A549 (cell line): ENCODE measurements at regions not wholly inside any gene's neighbourhood (a gene's known extent, or its start where the extent isn't known, plus 50 kb on each side); places are given as distances from the start of the nearest gene placed in this dataset.

ENCODE experiments used
- ATAC-seq, 2 experiments: fragments of 200-7000 bp in 1 of 2; fragments of >200 bp in 1 of 2; cut with Nextera tagmentation in 1 of 2; cut with Tn5 transposase in 1 of 2; 3 replicates each; pipeline versions ENCODE4 v1.8.0 to v1.9.1; 2018 to 2020; ENCODE audit warnings: mild to moderate bottlenecking in 1 of 2, moderate library complexity in 1 of 2
- CTCF ChIA-PET: fragments of 300-600 bp; sonication (Branson Sonifier 250); formaldehyde crosslinking; extraction: SDS; loops from one replicate; lab custom pipeline; 2021; ENCODE audit warnings: antibody characterized with exemption, inconsistent platforms; lab: Yijun Ruan, JAX
- POLR2A ChIA-PET: fragments of 350-600 bp; formaldehyde crosslinking; extraction: SDS; loops from one replicate; lab custom pipeline; 2021; ENCODE audit warnings: antibody characterized with exemption, inconsistent platforms; lab: Yijun Ruan, JAX
- DNase-seq, 2 experiments: peaks; one replicate each; pipeline versions ENCODE4 v3.0.0 to v3.0.0-alpha.2; 2011 to 2016; ENCODE audit warnings: low read depth in 1 of 2, low spot score in 1 of 2
- FAIRE-seq: peaks from 2 replicates; lab custom pipeline; 2011; peaks lifted over from hg19 to GRCh38; lab: Jason Lieb, UNC
- H3K27ac ChIP-seq, 2 experiments: fragments of >200 bp; sonication (Bioruptor Twin); formaldehyde crosslinking; 3 replicates each; pipeline ENCODE4 v1.5.1; 2016 to 2017
- H3K4me1 ChIP-seq: fragments of >200 bp; sonication (Bioruptor Twin); formaldehyde crosslinking; 3 replicates; pipeline ENCODE4 v1.6.1; 2016
- H3K4me2 ChIP-seq: fragments of >200 bp; sonication (Bioruptor Twin); formaldehyde crosslinking; 3 replicates; pipeline ENCODE4 v1.6.1; 2016
- H3K4me3 ChIP-seq: fragments of >200 bp; sonication (Bioruptor Twin); formaldehyde crosslinking; 3 replicates; pipeline ENCODE4 v1.5.1; 2016
- H3K9me3 ChIP-seq: fragments of >200 bp; sonication (Bioruptor Twin); formaldehyde crosslinking; 3 replicates; pipeline ENCODE4 v1.6.1; 2016
- BHLHE40 ChIP-seq: IDR thresholded peaks from 2 replicates; pipeline ENCODE4 v1.6.1; 2012; ENCODE audit warnings: low read depth, low read length, inconsistent platforms
- CBX2 ChIP-seq: fragments of 200-600 bp; sonication (generic); IDR thresholded peaks from 2 replicates; pipeline ENCODE4 v1.6.1; 2016; ENCODE audit warnings: low read depth, mild to moderate bottlenecking, borderline replicate concordance
- ESRRA ChIP-seq: fragments of 150-350 bp; IDR thresholded peaks from 2 replicates; pipeline ENCODE4 v1.6.1; 2014; ENCODE audit warnings: mild to moderate bottlenecking, low read length, borderline replicate concordance
- GATA3 ChIP-seq: IDR thresholded peaks from 2 replicates; pipeline ENCODE4 v1.6.1; 2012; ENCODE audit warnings: borderline replicate concordance
- HOXB13 ChIP-seq: fragments of 250-450 bp; sonication (Bioruptor Pico); IDR thresholded peaks from 2 replicates; pipeline ENCODE4 v1.5.0; 2020; ENCODE audit warnings: low read depth, mild to moderate bottlenecking, moderate library complexity
- JUN ChIP-seq, 2 experiments: fragments of >200 bp; sonication (Bioruptor Twin); formaldehyde crosslinking; IDR thresholded peaks; 2 replicates in 1 of 2; 3 replicates in 1 of 2; pipeline ENCODE4 v1.6.1; 2016 to 2017
- MYC ChIP-seq: IDR thresholded peaks from 2 replicates; pipeline ENCODE4 v1.6.1; 2012; ENCODE audit warnings: mild to moderate bottlenecking, inconsistent platforms, low read length, improper control_type of control experiment, borderline replicate concordance
- PHF8 ChIP-seq: fragments of 200-600 bp; sonication (generic); IDR thresholded peaks from 2 replicates; pipeline ENCODE4 v1.6.1; 2016; ENCODE audit warnings: low read depth, mild to moderate bottlenecking, antibody characterized with exemption, moderate library complexity, borderline replicate concordance
- POLR2A ChIP-seq: IDR thresholded peaks from 2 replicates; pipeline ENCODE4 v1.6.1; 2012; ENCODE audit warnings: mild to moderate bottlenecking, low read length
- SREBF2 ChIP-seq: fragments of 450-650 bp; IDR thresholded peaks from 2 replicates; pipeline ENCODE4 v1.6.1; 2014; ENCODE audit warnings: mild to moderate bottlenecking, moderate library complexity
- ZC3H11A ChIP-seq: fragments of 450-650 bp; IDR thresholded peaks from 2 replicates; pipeline ENCODE4 v1.6.1; 2014; ENCODE audit warnings: antibody characterized with exemption, mild to moderate bottlenecking
- WGBS: methylation state at CpG from one replicate; pipeline ENCODE4 v1.1.6; 2017; ENCODE audit errors: missing lambda C conversion rate; 5-methylcytosine and 5-hydroxymethylcytosine counted together
- TF ChIP-seq, protein P1 (sequence below): IDR thresholded peaks from 2 replicates; pipeline ENCODE4 v1.6.1; 2012
- TF ChIP-seq, protein P2 (sequence below): fragments of 450-650 bp; IDR thresholded peaks from 2 replicates; pipeline ENCODE4 v1.6.1; 2014; ENCODE audit warnings: antibody characterized with exemption
- TF ChIP-seq, protein P3 (sequence below): fragments of 250-450 bp; sonication (Bioruptor Pico); IDR thresholded peaks from 2 replicates; pipeline ENCODE4 v1.5.0; 2020; ENCODE audit warnings: low read depth, mild to moderate bottlenecking, moderate library complexity
- TF ChIP-seq, protein P4 (sequence below): fragments of 200-600 bp; sonication (generic); IDR thresholded peaks from 2 replicates; pipeline ENCODE4 v1.6.1; 2016; ENCODE audit warnings: antibody characterized with exemption, mild to moderate bottlenecking, moderate library complexity
- TF ChIP-seq, protein P5 (sequence below): IDR thresholded peaks from 2 replicates; pipeline ENCODE4 v1.6.1; 2012; ENCODE audit warnings: low read depth, borderline replicate concordance

DNA sequence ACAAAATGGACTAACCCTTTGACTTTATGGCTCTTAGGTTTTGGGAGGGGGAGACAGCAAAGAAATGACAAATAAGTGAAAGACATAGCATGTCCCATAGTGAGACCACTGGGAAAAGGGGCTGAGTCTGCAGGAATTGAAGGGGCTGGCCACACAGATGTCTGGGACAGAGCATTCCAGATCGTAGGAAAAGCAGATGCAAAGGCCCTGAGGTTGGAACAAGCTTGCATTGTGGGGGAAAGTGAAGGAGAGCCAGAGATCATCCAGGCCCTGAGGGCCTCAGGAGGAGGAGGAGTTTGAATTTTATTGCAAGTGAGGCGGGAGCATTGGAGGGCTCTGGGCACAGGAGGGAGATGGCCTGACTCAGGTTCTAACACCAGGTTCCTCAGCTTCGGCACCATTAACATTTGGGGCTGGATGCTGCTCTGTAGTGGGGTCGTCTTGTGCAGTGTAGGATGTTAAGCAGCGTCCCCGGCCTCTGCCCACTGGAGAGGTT, 97.5 kb downstream of the CEBPB start:
- Histone ChIP-seq H3K4me1 (peaks cover 80% of the 10 kb centered on the region), H3K27ac (peak overlapping the region; percentile 96), H3K9me3 (0 out of 3 replicates have a peak, but pooled peaks cover 2% of the 10 kb centered on the region), H3K4me2 (no peak overlapping the region), H3K4me3 (no peak overlapping the region)
- WGBS = 88% methylated on average over 4 of the region's 6 CpGs
- POLR2A ChIA-PET = no interaction called here
- no peak for FAIRE-seq
- TF ChIP-seq, protein P1, sequence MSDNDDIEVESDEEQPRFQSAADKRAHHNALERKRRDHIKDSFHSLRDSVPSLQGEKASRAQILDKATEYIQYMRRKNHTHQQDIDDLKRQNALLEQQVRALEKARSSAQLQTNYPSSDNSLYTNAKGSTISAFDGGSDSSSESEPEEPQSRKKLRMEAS = no peak
- TF ChIP-seq POLR2A = no peak
- TF ChIP-seq, protein P2, sequence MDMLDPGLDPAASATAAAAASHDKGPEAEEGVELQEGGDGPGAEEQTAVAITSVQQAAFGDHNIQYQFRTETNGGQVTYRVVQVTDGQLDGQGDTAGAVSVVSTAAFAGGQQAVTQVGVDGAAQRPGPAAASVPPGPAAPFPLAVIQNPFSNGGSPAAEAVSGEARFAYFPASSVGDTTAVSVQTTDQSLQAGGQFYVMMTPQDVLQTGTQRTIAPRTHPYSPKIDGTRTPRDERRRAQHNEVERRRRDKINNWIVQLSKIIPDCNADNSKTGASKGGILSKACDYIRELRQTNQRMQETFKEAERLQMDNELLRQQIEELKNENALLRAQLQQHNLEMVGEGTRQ = no peak
- no peak for TF ChIP-seq CBX2
- no peak for TF ChIP-seq BHLHE40
- TF ChIP-seq ESRRA = no peak
- TF ChIP-seq GATA3 = no peak
- no peak for TF ChIP-seq PHF8
- no peak for TF ChIP-seq ZC3H11A
- TF ChIP-seq, protein P3, sequence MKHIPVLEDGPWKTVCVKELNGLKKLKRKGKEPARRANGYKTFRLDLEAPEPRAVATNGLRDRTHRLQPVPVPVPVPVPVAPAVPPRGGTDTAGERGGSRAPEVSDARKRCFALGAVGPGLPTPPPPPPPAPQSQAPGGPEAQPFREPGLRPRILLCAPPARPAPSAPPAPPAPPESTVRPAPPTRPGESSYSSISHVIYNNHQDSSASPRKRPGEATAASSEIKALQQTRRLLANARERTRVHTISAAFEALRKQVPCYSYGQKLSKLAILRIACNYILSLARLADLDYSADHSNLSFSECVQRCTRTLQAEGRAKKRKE (CRISPR knock-in tag) = no peak
- TF ChIP-seq MYC = no peak
- TF ChIP-seq, protein P4, sequence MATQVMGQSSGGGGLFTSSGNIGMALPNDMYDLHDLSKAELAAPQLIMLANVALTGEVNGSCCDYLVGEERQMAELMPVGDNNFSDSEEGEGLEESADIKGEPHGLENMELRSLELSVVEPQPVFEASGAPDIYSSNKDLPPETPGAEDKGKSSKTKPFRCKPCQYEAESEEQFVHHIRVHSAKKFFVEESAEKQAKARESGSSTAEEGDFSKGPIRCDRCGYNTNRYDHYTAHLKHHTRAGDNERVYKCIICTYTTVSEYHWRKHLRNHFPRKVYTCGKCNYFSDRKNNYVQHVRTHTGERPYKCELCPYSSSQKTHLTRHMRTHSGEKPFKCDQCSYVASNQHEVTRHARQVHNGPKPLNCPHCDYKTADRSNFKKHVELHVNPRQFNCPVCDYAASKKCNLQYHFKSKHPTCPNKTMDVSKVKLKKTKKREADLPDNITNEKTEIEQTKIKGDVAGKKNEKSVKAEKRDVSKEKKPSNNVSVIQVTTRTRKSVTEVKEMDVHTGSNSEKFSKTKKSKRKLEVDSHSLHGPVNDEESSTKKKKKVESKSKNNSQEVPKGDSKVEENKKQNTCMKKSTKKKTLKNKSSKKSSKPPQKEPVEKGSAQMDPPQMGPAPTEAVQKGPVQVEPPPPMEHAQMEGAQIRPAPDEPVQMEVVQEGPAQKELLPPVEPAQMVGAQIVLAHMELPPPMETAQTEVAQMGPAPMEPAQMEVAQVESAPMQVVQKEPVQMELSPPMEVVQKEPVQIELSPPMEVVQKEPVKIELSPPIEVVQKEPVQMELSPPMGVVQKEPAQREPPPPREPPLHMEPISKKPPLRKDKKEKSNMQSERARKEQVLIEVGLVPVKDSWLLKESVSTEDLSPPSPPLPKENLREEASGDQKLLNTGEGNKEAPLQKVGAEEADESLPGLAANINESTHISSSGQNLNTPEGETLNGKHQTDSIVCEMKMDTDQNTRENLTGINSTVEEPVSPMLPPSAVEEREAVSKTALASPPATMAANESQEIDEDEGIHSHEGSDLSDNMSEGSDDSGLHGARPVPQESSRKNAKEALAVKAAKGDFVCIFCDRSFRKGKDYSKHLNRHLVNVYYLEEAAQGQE = no peak
- ATAC-seq = no peak
- DNase-seq = no peak
- CTCF ChIA-PET = interaction anchor here (1.0 to 1.8 kb wide), 5 partner anchors 22 to 175 kb away, joined by 3 read pairs; no protein-coding TSS in a partner anchor

DNA sequence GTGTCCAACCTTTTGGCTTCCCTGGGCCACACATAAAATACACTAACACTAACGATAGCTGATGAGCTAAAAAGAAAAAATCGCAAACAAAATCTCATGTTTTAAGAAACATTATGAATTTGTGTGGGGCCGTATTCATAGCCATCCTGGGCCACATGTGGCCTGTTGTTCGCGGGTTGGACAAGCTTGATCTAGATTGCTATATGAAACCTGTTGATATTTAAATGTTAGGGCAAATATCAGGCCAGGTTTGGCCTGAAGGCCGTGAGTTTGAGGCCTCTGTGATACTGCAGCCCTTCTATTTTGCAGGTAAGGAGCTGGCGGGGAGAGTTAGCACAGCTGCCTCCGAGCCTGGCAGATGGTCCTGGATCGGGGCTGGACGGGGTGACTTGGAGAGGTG, 99.0 kb downstream of the CEBPB start:
- ATAC-seq (no peak), FAIRE-seq (no peak), DNase-seq (no peak)
- ChIA-PET CTCF (interaction anchor here (1.2 to 1.8 kb wide), 3 partner anchors 90 to 174 kb away, joined by 3 read pairs; no protein-coding TSS in a partner anchor), POLR2A (no interaction called here)
- Histone ChIP-seq H3K4me3 (no peak overlapping the region), H3K9me3 (0 out of 3 replicates have a peak, but pooled peaks cover 2% of the 10 kb centered on the region), H3K27ac (peak overlapping the region; percentile 96), H3K4me2 (no peak overlapping the region), H3K4me1 (peaks cover 80% of the 10 kb centered on the region)
- 93% methylated on average over 10 of the region's 10 CpGs for WGBS
- TF ChIP-seq, protein P5, sequence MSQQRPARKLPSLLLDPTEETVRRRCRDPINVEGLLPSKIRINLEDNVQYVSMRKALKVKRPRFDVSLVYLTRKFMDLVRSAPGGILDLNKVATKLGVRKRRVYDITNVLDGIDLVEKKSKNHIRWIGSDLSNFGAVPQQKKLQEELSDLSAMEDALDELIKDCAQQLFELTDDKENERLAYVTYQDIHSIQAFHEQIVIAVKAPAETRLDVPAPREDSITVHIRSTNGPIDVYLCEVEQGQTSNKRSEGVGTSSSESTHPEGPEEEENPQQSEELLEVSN = 0 out of 2 replicates have a peak, but pooled peaks have one; percentile 29
- no peak for TF ChIP-seq JUN (IDR thresholded peaks at IDR 0.05)
- TF ChIP-seq HOXB13 (CRISPR knock-in tag) = no peak

DNA sequence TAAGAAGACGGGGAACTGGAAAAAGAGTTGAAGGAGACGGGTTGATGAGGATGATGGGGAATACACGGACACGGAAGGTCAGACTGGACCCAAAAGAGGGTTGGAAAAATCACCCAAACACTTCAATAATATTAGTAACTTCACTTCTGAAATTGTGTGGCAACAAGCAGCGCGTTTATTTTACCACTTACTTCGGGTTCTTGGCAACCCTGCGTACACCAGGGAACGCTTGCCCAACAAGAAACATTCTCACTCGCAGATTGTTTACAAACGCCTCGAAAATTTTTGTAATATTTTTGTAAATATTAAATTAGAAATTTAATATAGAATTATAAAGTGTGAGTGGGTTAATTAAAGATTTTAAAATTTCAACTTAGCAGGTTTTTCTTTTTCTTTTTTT, 99.5 kb downstream of the CEBPB start:
- Histone ChIP-seq H3K9me3 (0 out of 3 replicates have a peak, but pooled peaks cover 2% of the 10 kb centered on the region), H3K4me1 (peaks cover 80% of the 10 kb centered on the region), H3K4me2 (no peak overlapping the region), H3K27ac (peak overlapping the region; percentile 96), H3K4me3 (no peak overlapping the region)
- ChIA-PET POLR2A (no interaction called here), CTCF (interaction anchor here (1.2 to 1.7 kb wide), 2 partner anchors 170 to 174 kb away, joined by 3 to 4 read pairs; no protein-coding TSS in a partner anchor)
- no peak for ATAC-seq
- DNase-seq = no peak
- no peak for FAIRE-seq
- WGBS = 95% methylated on average over 12 of the region's 12 CpGs
- TF ChIP-seq SREBF2 = no peak
